GM12864 (cell line): ENCODE measurements at regions not wholly inside any gene's neighbourhood (a gene's known extent, or its start where the extent isn't known, plus 50 kb on each side); places are given as distances from the start of the nearest gene placed in this dataset.

Experiments
- DNase-seq: peaks from one replicate; pipeline ENCODE4 v3.0.0-alpha.2; 2011; ENCODE audit warnings: low read depth
- H3K4me3 ChIP-seq: 2 replicates; pipeline ENCODE4 v1.5.1; 2011; ENCODE audit warnings: mild to moderate bottlenecking, low read depth, low read length, control low read depth
- TF ChIP-seq, protein P1 (sequence below): IDR thresholded peaks from 2 replicates; pipeline ENCODE4 v1.5.1; 2011; ENCODE audit warnings: low read depth, mild to moderate bottlenecking, moderate library complexity, low read length, control low read depth, inconsistent platforms; ENCODE audit errors: missing control alignments

DNA sequence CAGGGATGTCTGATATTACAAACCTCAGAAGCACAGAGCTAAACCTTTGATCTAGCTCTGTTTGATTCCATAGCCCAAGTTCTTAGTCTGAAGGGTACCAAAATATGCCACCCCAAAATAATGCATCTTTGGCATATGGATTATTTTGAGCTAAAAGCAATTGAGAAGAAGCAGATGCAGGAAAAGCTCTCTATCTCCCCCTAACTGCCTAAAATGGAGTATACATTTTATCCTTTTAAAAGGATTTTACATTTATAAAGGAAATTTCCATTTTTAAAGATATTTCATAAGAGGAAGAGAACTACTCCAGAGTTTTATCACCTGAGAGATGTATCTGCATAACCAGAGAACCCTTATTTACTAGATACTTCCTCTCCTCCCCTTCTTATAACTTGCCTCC lies 158.7 kb downstream of the ZNF674 start:
- DNase-seq = no peak
- H3K4me3 ChIP-seq = no peak overlapping the region
- TF ChIP-seq, protein P1, sequence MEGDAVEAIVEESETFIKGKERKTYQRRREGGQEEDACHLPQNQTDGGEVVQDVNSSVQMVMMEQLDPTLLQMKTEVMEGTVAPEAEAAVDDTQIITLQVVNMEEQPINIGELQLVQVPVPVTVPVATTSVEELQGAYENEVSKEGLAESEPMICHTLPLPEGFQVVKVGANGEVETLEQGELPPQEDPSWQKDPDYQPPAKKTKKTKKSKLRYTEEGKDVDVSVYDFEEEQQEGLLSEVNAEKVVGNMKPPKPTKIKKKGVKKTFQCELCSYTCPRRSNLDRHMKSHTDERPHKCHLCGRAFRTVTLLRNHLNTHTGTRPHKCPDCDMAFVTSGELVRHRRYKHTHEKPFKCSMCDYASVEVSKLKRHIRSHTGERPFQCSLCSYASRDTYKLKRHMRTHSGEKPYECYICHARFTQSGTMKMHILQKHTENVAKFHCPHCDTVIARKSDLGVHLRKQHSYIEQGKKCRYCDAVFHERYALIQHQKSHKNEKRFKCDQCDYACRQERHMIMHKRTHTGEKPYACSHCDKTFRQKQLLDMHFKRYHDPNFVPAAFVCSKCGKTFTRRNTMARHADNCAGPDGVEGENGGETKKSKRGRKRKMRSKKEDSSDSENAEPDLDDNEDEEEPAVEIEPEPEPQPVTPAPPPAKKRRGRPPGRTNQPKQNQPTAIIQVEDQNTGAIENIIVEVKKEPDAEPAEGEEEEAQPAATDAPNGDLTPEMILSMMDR = peak; percentile 36

DNA sequence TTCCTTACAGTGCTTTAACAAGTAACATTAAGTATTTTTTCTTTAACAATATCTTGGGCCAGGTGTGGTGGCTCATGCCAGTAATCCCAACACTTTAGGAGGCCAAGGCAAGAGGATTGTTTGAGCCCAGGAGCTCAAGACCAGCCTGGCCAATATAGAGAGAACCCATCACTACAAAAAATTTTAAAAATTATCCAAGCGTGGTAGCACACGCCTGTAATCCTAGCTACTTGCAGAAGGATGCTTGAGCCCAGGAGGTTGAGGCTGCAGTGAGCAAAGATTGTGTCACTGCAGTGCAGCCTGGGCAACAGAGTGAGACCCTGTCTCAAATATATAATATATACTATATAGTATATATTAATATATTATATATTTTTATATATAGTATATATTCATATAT lies 162.2 kb downstream of the ZNF674 start:
- TF ChIP-seq, protein P1 = no peak
- no peak for DNase-seq
- no peak overlapping the region for H3K4me3 ChIP-seq

DNA sequence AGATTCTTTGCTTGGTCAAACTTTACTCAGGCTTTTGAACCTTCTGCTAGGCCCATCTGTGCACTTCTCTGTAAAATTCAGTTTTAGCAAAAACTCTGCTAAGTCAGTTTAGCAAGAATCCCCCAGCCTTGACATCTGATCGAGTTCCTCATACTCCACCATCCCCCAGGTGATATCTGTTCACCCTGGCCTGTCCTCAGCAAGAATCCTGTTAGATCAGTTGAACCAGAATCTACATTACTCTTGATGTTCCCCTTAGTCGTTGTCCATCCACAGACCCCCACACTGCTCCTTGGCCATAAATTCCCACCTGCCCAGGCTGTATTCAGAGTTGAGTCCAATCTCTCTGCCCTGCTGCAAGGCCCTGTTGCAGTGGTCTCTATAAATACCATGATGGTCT lies 162.6 kb downstream of the ZNF674 start:
- TF ChIP-seq, protein P1 = no peak
- DNase-seq = no peak
- no peak overlapping the region for H3K4me3 ChIP-seq

DNA sequence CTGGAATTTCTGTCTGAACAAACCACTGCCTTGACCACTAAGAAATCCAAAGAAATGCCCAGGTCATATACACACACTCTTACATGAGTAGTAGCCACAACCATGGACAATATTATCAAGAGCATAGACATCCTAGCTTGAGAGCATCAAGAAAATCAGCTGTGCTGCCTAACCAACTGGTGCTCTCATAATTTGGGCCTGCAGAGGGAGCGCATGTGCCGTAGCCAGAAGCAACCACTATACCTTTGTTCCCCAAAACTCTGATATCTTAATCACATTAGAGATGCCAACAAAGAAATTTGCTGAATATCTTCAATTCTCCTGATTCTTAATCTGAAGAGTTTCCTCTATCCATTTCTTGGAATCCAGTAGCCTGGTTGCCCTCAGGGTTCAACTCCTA lies 163.6 kb downstream of the ZNF674 start:
- H3K4me3 ChIP-seq = no peak overlapping the region
- TF ChIP-seq, protein P1 = peak; percentile 59
- DNase-seq = peak; percentile 0

DNA sequence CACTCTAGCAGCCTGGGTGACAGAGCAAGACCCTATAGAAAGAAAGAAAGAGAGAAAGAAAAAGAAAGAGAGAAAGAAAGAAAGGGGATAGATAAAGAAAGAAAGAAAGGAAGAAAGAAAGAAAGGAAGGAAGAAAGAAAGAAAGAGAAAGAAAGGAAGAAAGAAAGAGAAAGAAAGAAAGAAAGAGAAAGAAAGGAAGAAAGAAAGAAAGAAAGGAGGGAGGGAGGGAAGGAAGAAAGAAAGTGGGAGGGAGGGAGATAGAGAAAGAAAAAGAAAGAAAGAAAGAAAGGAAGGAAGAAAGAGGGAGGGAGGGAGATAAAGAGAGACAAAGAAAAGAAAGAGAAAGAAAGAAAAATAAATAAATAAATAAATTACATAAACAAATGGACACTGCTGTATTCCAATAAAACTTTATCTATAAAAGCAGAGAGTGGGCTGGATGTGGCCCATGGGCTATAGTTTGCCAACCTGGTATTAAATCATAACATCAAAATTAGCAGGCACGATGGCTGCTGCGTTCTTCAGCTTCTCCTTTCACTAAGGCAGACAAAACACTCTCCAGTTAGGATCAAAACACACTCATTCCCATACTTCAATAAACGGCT lies 165.0 kb downstream of the ZNF674 start:
- H3K4me3 ChIP-seq = no peak overlapping the region
- TF ChIP-seq, protein P1 = no peak
- no peak for DNase-seq

DNA sequence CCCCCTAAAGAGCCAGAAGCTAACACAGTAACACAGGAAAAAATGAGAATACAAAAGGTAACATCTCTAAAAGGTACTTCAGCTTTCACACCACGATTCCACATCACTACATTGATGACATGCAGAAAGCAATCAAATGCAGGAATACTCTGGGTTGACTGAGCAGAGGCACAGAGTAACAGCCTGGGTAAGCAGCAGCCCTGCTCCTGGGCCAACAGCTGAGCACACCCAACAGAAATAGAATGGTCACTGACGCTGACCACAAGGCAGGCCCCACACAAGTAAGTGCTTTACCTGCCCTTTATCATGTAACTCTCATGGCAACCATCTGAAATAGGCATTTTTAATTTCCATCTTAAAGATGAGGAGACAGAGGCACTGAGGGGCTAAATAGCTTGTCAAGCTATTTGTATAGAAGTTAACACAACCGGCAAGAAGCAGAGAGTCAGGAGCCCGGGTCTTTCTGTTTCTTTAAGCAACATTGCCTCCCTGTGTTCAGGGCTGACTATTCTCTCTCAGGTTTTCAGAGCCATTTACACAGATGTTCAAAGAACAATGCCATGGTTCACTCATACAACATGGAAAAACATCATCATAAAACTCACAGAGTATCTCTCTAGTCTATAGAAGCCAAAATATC lies 168.9 kb downstream of the ZNF674 start:
- TF ChIP-seq, protein P1 = no peak
- no peak for DNase-seq
- H3K4me3 ChIP-seq = no peak overlapping the region

DNA sequence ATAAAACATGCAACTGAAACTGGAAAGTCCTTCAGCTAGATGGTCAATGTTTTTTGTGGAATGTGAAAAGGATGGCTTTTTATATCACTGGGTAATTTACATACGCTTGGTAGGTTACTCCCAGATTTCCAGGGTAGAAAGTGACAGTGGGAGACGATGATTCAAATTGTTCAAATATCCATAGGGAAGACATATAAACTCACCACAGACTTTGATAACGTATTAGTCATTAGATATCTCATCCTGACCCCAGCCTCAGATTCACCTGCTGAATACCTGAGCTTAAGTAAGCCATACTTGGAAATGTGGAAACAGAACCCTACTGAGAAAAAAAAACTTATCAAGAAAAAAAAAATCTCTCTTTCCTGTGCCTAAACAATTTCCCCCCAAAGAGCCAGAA lies 169.4 kb downstream of the ZNF674 start:
- DNase-seq = no peak

More for the DNA sequence above, 169.4 kb downstream of the ZNF674 start:
- TF ChIP-seq, protein P1 = no peak
- no peak overlapping the region for H3K4me3 ChIP-seq
